GM12875 (cell line): ENCODE measurements at regions not wholly inside any gene's neighbourhood (a gene's known extent, or its start where the extent isn't known, plus 50 kb on each side); places are given as distances from the start of the nearest gene placed in this dataset.

ENCODE experiments used
- H3K4me3 ChIP-seq: one replicate; pipeline ENCODE4 v1.5.1; 2011; ENCODE audit warnings: low read depth, low read length, control low read depth
- CTCF ChIP-seq: IDR thresholded peaks from 2 replicates; pipeline ENCODE4 v1.5.1; 2011; ENCODE audit warnings: low read depth, mild to moderate bottlenecking, control low read depth, inconsistent platforms, low read length, moderate library complexity, borderline replicate concordance; ENCODE audit not compliant: insufficient read depth

DNA sequence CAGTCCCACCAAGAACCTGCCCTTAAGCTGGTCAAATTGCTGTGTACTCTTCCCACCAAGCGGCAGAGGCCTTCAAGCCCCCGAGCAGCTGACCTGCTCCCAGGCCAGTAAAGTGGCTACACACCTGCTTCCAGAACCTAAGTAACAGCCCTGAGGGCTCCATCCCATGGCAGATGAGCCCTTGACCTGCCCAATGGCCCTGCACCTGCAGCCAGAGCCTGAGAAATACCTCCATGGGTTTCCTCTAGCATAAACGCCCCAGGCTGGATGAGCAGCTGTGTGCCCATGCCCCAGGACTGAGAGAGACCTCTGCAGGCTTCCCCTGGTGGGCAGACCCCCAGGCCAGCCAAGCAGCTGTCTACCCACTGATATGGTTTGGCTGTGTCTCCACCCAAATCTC lies 123.0 kb upstream of the LAMA2 start:
- no peak for TF ChIP-seq CTCF
- no peak overlapping the region for H3K4me3 ChIP-seq

GRCh38 chr6:128759447-128759846 lies 123.5 kb upstream of the LAMA2 start:
- TF ChIP-seq CTCF = no peak
- no peak overlapping the region for H3K4me3 ChIP-seq

DNA sequence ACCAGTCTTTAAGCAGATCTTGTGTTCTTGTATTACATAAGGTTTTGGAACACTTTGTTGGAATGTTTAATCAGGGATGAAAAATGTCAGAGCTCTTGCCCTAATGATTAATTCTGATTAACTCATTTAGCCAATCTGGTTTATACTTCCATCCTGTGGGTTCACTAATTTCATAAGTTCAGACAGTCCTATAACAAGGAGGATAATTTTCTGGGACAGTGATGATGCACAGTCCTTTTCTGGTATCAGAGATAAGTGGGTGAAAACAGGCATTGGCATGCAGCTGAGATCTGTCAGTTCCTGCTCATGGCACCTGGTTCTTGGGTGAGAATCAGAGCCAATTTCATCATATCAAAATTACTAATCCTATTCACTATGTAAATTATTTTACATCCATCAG lies 125.0 kb upstream of the LAMA2 start:
- no peak overlapping the region for H3K4me3 ChIP-seq
- TF ChIP-seq CTCF = no peak

DNA sequence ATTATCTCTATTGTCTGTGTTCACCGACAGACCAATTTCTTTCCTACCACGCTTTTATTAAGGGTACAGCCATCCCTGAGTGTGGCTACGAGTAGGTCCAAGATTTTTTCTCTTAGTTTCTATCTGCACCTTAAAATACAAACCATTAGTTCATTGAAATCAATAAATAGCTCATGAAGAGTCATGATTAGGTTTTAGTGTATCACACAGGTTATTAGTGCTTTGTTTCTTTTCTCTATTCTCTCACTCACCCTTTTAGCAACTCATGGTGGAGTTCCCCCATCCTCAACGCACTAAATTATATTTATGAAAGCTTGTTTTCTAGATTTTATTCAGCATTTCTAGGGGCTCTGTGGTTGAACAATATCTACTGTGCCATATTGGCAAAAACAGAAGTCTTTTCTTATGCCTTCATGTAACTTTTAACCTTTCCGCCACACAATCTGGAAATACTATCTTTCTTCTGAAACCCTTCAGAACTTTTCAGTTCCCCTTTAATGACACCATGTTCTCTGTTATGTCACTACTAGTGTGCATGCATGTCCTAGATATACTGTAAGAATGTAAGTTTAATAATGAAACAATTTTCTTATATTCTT lies 128.2 kb upstream of the LAMA2 start:
- no peak overlapping the region for H3K4me3 ChIP-seq
- TF ChIP-seq CTCF = no peak

- TF ChIP-seq CTCF = no peak
- no peak overlapping the region for H3K4me3 ChIP-seq
Measured at GRCh38 chr6:128743974-128744765, 138.8 kb upstream of the LAMA2 start.

DNA sequence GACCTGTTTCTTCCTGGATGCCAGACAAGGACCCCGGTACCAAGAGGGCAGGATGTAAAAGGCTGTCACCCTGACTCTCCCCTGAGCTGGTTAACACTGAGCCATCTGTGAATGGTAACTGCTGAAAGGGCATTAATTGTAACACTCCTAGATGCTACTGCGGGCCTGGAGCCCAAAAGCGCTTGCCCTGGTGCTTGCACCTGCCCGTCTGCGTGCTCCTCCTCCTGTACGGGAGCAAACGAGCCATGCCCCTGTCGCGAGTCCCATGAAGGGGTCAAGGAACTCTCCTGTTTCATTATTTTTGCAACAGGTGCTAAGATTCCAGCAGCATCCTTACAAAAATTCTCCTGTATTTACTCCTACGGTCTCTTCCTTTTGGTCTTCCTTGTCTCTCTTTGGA lies 140.0 kb upstream of the LAMA2 start:
- no peak overlapping the region for H3K4me3 ChIP-seq
- no peak for TF ChIP-seq CTCF

DNA sequence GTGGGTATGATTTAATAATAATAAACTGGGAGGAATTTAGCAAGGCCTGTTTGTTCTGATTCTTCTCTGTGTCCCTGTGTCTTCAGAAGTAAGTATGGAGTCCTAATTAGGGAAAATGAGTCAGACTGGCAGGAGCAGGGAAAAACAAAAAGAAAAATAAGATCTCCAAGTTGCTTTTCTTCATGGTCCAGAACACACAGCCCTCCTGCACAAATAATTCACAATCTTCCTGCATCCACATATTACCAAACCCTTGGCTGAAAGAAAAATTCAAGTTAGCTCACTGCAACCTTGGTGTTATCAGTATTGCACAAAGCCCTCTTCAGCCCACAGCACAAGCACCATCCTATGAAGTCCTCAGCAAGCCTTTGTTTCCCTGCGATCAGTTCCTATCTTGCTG lies 142.0 kb upstream of the LAMA2 start:
- H3K4me3 ChIP-seq = no peak overlapping the region
- no peak for TF ChIP-seq CTCF
